H1 (cell line): ENCODE measurements at regions not wholly inside any gene's neighbourhood (a gene's known extent, or its start where the extent isn't known, plus 50 kb on each side); places are given as distances from the start of the nearest gene placed in this dataset.

Source experiments
- CTCF ChIA-PET: fragments of 300-600 bp; sonication (Branson Sonifier 250); formaldehyde crosslinking; loops from one replicate; lab custom pipeline; 2021; ENCODE audit not compliant: partially characterized antibody; lab: Charles Lee
- POLR2A ChIA-PET: fragments of 300-600 bp; sonication (Branson Sonifier 250); formaldehyde crosslinking; loops from one replicate; lab custom pipeline; 2021; ENCODE audit warnings: inconsistent platforms; ENCODE audit not compliant: partially characterized antibody; lab: Charles Lee
- DNase-seq, 2 experiments: peaks; one replicate each; pipeline versions ENCODE4 v3.0.0 to v3.0.0-alpha.2; 2010 to 2022; ENCODE audit warnings: low spot score in 2 of 2, low read depth in 1 of 2, mixed read lengths in 1 of 2
- FAIRE-seq: peaks from 2 replicates; lab custom pipeline; 2011; peaks lifted over from hg19 to GRCh38; lab: Jason Lieb, UNC
- H2AFZ ChIP-seq: 2 replicates; pipeline ENCODE4 v1.8.1; 2012; ENCODE audit warnings: low read length, inconsistent platforms
- H2AK5ac ChIP-seq: 2 replicates; pipeline ENCODE4 v1.6.1; 2013; ENCODE audit warnings: low read depth, low read length
- H2BK120ac ChIP-seq: replicated peaks from 2 replicates; pipeline ENCODE3; 2013; ENCODE audit warnings: low read depth, low read length, inconsistent platforms
- H2BK12ac ChIP-seq: 2 replicates; pipeline ENCODE4 v1.6.1; 2013; ENCODE audit warnings: low read depth, low read length
- H2BK15ac ChIP-seq: 2 replicates; pipeline ENCODE4 v1.6.1; 2013; ENCODE audit warnings: low read length
- H2BK20ac ChIP-seq: 2 replicates; pipeline ENCODE4 v1.6.1; 2013; ENCODE audit warnings: low read length
- H2BK5ac ChIP-seq: 2 replicates; pipeline ENCODE4 v1.6.1; 2013; ENCODE audit warnings: low read depth, low read length
- H3K14ac ChIP-seq: 2 replicates; pipeline ENCODE4 v1.6.1; 2013; ENCODE audit warnings: inconsistent platforms; ENCODE audit not compliant: insufficient read length
- H3K18ac ChIP-seq: 2 replicates; pipeline ENCODE4 v1.6.1; 2013; ENCODE audit warnings: low read length; ENCODE audit errors: extremely low read depth
- H3K23ac ChIP-seq: 2 replicates; pipeline ENCODE4 v1.6.1; 2013; ENCODE audit warnings: inconsistent platforms; ENCODE audit not compliant: insufficient read length
- H3K23me2 ChIP-seq: 2 replicates; pipeline ENCODE4 v1.6.1; 2013; ENCODE audit warnings: low read depth, low read length
- H3K27ac ChIP-seq: 2 replicates; pipeline ENCODE4 v1.6.1; 2011; ENCODE audit warnings: low read depth, low read length, inconsistent platforms
- H3K27me3 ChIP-seq, 4 experiments: replicated peaks in 1 of 4; 1 replicate in 1 of 4; 2 replicates in 3 of 4; pipeline versions ENCODE4 v1.6.1 to v1.8.1; 2011 to 2013; ENCODE audit warnings: low read length in 3 of 4, mild to moderate bottlenecking in 3 of 4, inconsistent platforms in 2 of 4, mixed read lengths in 2 of 4, moderate library complexity in 1 of 4; ENCODE audit not compliant: control insufficient read depth in 3 of 4, insufficient read depth in 3 of 4; ENCODE audit errors: extremely low read depth in 1 of 4
- H3K36me3 ChIP-seq, 4 experiments: 2 replicates each; pipeline versions ENCODE4 v1.6.1 to v1.8.1; 2011 to 2013; ENCODE audit warnings: mild to moderate bottlenecking in 4 of 4, low read length in 3 of 4, moderate library complexity in 2 of 4, control low read depth in 1 of 4, inconsistent platforms in 1 of 4; ENCODE audit not compliant: insufficient read depth in 4 of 4, control insufficient read depth in 2 of 4
- H3K4ac ChIP-seq: replicated peaks from 2 replicates; pipeline ENCODE3; 2013; ENCODE audit warnings: low read length, low read depth, mixed read lengths, inconsistent platforms; ENCODE audit not compliant: insufficient read length
- H3K4me1 ChIP-seq, 4 experiments: replicated peaks in 1 of 4; 1 replicate in 1 of 4; 2 replicates in 3 of 4; pipeline versions ENCODE4 v1.6.1 to v1.8.1; 2011 to 2013; ENCODE audit warnings: low read length in 3 of 4, inconsistent platforms in 2 of 4, mixed read lengths in 1 of 4; ENCODE audit not compliant: insufficient read depth in 4 of 4, control insufficient read depth in 3 of 4
- H3K4me2 ChIP-seq, 2 experiments: 2 replicates each; pipeline versions ENCODE4 v1.6.1 to v1.8.1; 2011 to 2013; ENCODE audit warnings: low read depth in 2 of 2, low read length in 2 of 2, control low read depth in 1 of 2, inconsistent platforms in 1 of 2, mild to moderate bottlenecking in 1 of 2; ENCODE audit not compliant: insufficient read depth in 1 of 2
- H3K4me3 ChIP-seq, 4 experiments: fragments of 200-600, 300-600 bp in 1 of 4; sonication (generic), shearing (Covaris generic), sonication (Bioruptor Twin) in 1 of 4; 2 replicates each; pipeline versions ENCODE4 v1.5.1 to v1.8.1; 2011 to 2016; ENCODE audit warnings: low read length in 4 of 4, low read depth in 3 of 4, control low read depth in 2 of 4, inconsistent platforms in 2 of 4, mild to moderate bottlenecking in 2 of 4, mixed read lengths in 1 of 4, moderate library complexity in 1 of 4; ENCODE audit not compliant: insufficient read depth in 2 of 4; ENCODE audit errors: extremely low read depth in 1 of 4
- H3K56ac ChIP-seq: replicated peaks from 2 replicates; pipeline ENCODE3; 2013; ENCODE audit warnings: low read depth, mild to moderate bottlenecking, mixed read lengths, low read length, inconsistent platforms; ENCODE audit not compliant: insufficient read length
- H3K79me1 ChIP-seq: 2 replicates; pipeline ENCODE4 v1.6.1; 2013; ENCODE audit warnings: low read depth, low read length, control low read depth
- H3K79me2 ChIP-seq, 2 experiments: 2 replicates each; pipeline versions ENCODE4 v1.6.1 to v1.8.1; 2012 to 2013; ENCODE audit warnings: low read length in 2 of 2, mild to moderate bottlenecking in 2 of 2, inconsistent platforms in 1 of 2; ENCODE audit not compliant: insufficient read depth in 2 of 2, control insufficient read depth in 1 of 2
- H3K9ac ChIP-seq, 4 experiments: replicated peaks in 1 of 4; 1 replicate in 1 of 4; 2 replicates in 3 of 4; pipeline versions ENCODE4 v1.6.1 to v1.8.1; 2011 to 2013; ENCODE audit warnings: low read depth in 3 of 4, low read length in 3 of 4, control low read depth in 2 of 4, mild to moderate bottlenecking in 2 of 4, moderate library complexity in 2 of 4, inconsistent platforms in 1 of 4; ENCODE audit errors: extremely low read depth in 1 of 4
- H3K9me3 ChIP-seq, 2 experiments: 2 replicates each; pipeline versions ENCODE4 v1.6.1 to v1.8.1; 2012 to 2013; ENCODE audit warnings: mild to moderate bottlenecking in 2 of 2, moderate library complexity in 2 of 2, control low read depth in 1 of 2, inconsistent platforms in 1 of 2, low read depth in 1 of 2, low read length in 1 of 2, mixed read lengths in 1 of 2; ENCODE audit not compliant: insufficient read depth in 2 of 2
- H4K20me1 ChIP-seq, 2 experiments: replicated peaks in 1 of 2; 2 replicates each; pipeline versions ENCODE3 to v1.8.1; 2011 to 2013; ENCODE audit warnings: inconsistent platforms in 2 of 2, low read length in 2 of 2, mild to moderate bottlenecking in 1 of 2; ENCODE audit not compliant: insufficient read depth in 2 of 2, control insufficient read depth in 1 of 2
- H4K5ac ChIP-seq: 2 replicates; pipeline ENCODE4 v1.6.1; 2013; ENCODE audit warnings: low read length, low read depth, mixed read lengths, inconsistent platforms; ENCODE audit not compliant: insufficient read length
- H4K8ac ChIP-seq: 2 replicates; pipeline ENCODE4 v1.8.0; 2013; ENCODE audit warnings: mild to moderate bottlenecking, moderate library complexity, low read length, inconsistent platforms; ENCODE audit not compliant: insufficient read depth; ENCODE audit errors: extremely low read depth
- H4K91ac ChIP-seq: replicated peaks from 2 replicates; pipeline ENCODE3; 2013; ENCODE audit warnings: low read length, mixed read lengths, inconsistent platforms; ENCODE audit not compliant: insufficient read length
- ATF2 ChIP-seq: IDR thresholded peaks from 2 replicates; pipeline ENCODE4 v1.6.1; 2012; ENCODE audit warnings: low read length, inconsistent platforms
- JUND ChIP-seq: IDR thresholded peaks from 2 replicates; pipeline ENCODE4 v1.6.1; 2011; ENCODE audit warnings: mild to moderate bottlenecking, improper control_type of control experiment, low read length
- PHF8 ChIP-seq: fragments of 200-600 bp; sonication (generic); conservative IDR thresholded peaks from 2 replicates; pipeline ENCODE4 v1.7.1; 2012; ENCODE audit warnings: low read depth, mild to moderate bottlenecking, inconsistent platforms, low read length, moderate library complexity
- SP1 ChIP-seq: IDR thresholded peaks from 2 replicates; pipeline ENCODE4 v1.6.1; 2011; ENCODE audit warnings: low read depth, low read length
- SP2 ChIP-seq: IDR thresholded peaks from 2 replicates; pipeline ENCODE4 v1.6.1; 2012; ENCODE audit warnings: mild to moderate bottlenecking, low read length, inconsistent platforms
- SUZ12 ChIP-seq: fragments of 200-600 bp; sonication (generic); IDR thresholded peaks from 2 replicates; pipeline ENCODE4 v1.6.1; 2012; ENCODE audit warnings: mild to moderate bottlenecking, inconsistent platforms, low read length, moderate library complexity, mixed read lengths
- TEAD4 ChIP-seq: IDR thresholded peaks from 2 replicates; pipeline ENCODE4 v1.6.1; 2012; ENCODE audit warnings: low read depth, low read length, inconsistent platforms, mixed read lengths
- WGBS, 2 experiments: shearing (Covaris generic) in 1 of 2; methylation state at CpG; one replicate each; pipeline versions ENCODE4 v1.1.6 to v1.1.7; 2013 to 2015; ENCODE audit warnings: low lambda C conversion rate in 2 of 2, mixed read lengths in 2 of 2, inconsistent platforms in 1 of 2, low coverage in 1 of 2, missing lambda C conversion rate in 1 of 2; ENCODE audit not compliant: insufficient replicate concordance in 2 of 2, insufficient coverage in 1 of 2, insufficient read length in 1 of 2; ENCODE audit errors: extremely low coverage in 1 of 2, missing lambda C conversion rate in 1 of 2; 5-methylcytosine and 5-hydroxymethylcytosine counted together

GRCh38 chr1:88541596-88541995, 142.5 kb upstream of the PKN2 start:
- Histone ChIP-seq H2AFZ (no peak overlapping the region), H3K79me2 (no peaks in the 10 kb centered on the region), H3K27me3 (peaks cover 0 to 1% (median 0%) of the 10 kb centered on the region in 4 experiments; a peak in 1 of 7 replicates), H2BK120ac (no peak overlapping the region), H3K9ac (no peak overlapping the region), H3K79me1 (no peaks in the 10 kb centered on the region), H3K27ac (no peak overlapping the region), H3K4me2 (no peak overlapping the region), H3K23me2 (no peaks in the 10 kb centered on the region; the same call in 1 of the 2 replicates), H3K9me3 (no peaks in the 10 kb centered on the region), H2BK20ac (no peak overlapping the region), H2AK5ac (no peak overlapping the region), H2BK12ac (no peak overlapping the region), H4K20me1 (no peaks in the 10 kb centered on the region), H3K4ac (no peak overlapping the region), H2BK5ac (no peak overlapping the region), H4K5ac (no peak overlapping the region), H3K36me3 (no peaks in the 10 kb centered on the region), H3K23ac (no peak overlapping the region), H3K4me1 (no peaks in the 10 kb centered on the region), H4K8ac (no peak overlapping the region), H2BK15ac (no peak overlapping the region), H3K4me3 (no peak overlapping the region), H3K14ac (no peak overlapping the region), H4K91ac (no peak overlapping the region), H3K56ac (no peak overlapping the region), H3K18ac (no peak overlapping the region)
- no peak for FAIRE-seq
- ChIA-PET POLR2A (no interaction called here), CTCF (no interaction called here)
- WGBS, 2 experiments, result 92% methylated on average over 1 of the region's 1 CpG; no CpG with 5 or more reads in 1 of the 2 experiments
- no peak for DNase-seq
- TF ChIP-seq TEAD4, result no peak
- no peak for TF ChIP-seq PHF8
- no peak for TF ChIP-seq JUND
- TF ChIP-seq ATF2, result no peak
- TF ChIP-seq SP2, result no peak
- no peak for TF ChIP-seq SUZ12
- no peak for TF ChIP-seq SP1
